OCI-LY3 (cell line): ENCODE measurements at regions not wholly inside any gene's neighbourhood (a gene's known extent, or its start where the extent isn't known, plus 50 kb on each side); places are given as distances from the start of the nearest gene placed in this dataset.

Source experiments
- CTCF ChIP-seq: fragments of 200-600, 300-600 bp; sonication (generic); IDR thresholded peaks from 2 replicates; pipeline ENCODE4 v1.5.1; 2014; ENCODE audit warnings: antibody characterized with exemption, low read length, low read depth
- EZH2phosphoT487 ChIP-seq: fragments of 200-600 bp; shearing (Covaris generic); IDR thresholded peaks from 2 replicates; pipeline ENCODE4 v1.6.1; 2018; ENCODE audit warnings: antibody characterized with exemption, mixed run types, low read depth

GRCh38 chr14:53888535-53889386, 67.9 kb downstream of the BMP4 start:
- TF ChIP-seq CTCF = no peak
- TF ChIP-seq EZH2phosphoT487 = no peak
